ENCODE measurements at regions not wholly inside any gene's neighbourhood (a gene's known extent, or its start where the extent isn't known, plus 50 kb on each side); places are given as distances from the start of the nearest gene placed in this dataset.
"Not testable (repeated sequence)": the region's sequence is repeated elsewhere in the genome, so short reads cannot be mapped to it uniquely, and the experiment has no call there.

DNA sequence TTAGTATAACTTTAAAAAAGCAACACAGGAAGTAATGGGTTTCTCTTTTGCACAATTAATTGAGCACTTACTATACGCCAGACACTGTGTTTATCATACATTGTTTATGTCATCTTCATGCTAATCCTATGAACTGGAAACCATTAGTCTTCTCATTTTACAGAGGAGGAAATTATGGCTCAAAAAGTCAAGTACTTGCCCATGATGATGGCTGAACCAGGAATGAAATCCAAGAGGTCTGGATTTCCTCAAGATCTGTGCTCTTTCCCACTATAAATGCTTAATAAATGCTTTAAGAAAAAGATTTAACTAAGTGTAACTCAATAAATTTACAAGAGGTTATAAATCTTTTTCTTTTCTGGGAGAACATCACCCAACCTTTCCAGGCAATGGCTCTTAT is 303.7 kb upstream of the RRP15 start:
- Mint-ChIP-seq H3K4me3 (no peak overlapping the region), H3K27ac (no peak overlapping the region), H3K36me3 (ENCODE audit: low read depth) (no peaks in the 10 kb centered on the region), H3K9me3 (peaks cover 16% of the 10 kb centered on the region), H3K27me3 (no peaks in the 10 kb centered on the region), H3K4me1 (ENCODE audit: low read depth) (no peaks in the 10 kb centered on the region)
- intact Hi-C loops (cut with micrococcal nuclease): no loop called here

DNA sequence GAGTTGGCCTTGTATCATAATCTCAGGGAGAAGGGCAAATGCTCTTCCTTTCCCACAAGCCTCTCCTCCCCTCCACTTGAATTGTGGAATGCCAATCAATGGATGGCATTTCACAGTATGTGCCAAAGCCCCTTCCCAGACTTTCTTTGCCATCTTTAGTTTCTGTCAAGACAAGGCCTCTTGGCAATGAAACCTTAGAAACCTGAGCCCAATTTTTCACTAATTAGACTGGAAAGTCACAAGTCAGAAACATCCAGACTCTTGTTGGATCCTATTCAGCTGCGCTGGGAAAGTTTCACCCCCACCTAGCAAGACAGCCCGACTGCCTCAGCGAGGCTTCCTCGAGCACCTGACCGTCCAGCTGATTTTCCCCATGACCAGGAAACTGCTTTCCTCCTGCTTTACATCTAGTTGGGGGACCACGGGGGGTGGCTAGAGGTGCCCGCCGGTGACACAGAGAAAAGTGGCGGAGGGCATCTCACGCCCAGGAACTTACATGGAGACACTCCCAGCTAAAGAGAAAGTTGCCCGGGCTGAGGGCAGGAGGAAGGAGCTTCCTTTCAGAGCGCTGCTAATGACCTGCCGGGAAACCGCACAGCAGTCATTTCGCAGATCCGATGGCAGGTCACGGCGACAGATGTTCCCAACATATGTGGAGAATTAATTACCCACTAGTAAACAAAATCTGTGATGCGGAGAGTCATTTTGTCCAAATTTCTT is 302.6 kb upstream of the RRP15 start:
- Mint-ChIP-seq H3K27me3 (no peaks in the 10 kb centered on the region), H3K36me3 (ENCODE audit: low read depth) (no peaks in the 10 kb centered on the region), H3K27ac (no peak overlapping the region), H3K4me3 (no peak overlapping the region), H3K9me3 (peaks cover 9% of the 10 kb centered on the region), H3K4me1 (ENCODE audit: low read depth) (no peaks in the 10 kb centered on the region)
- intact Hi-C loops (cut with micrococcal nuclease): no loop called here

DNA sequence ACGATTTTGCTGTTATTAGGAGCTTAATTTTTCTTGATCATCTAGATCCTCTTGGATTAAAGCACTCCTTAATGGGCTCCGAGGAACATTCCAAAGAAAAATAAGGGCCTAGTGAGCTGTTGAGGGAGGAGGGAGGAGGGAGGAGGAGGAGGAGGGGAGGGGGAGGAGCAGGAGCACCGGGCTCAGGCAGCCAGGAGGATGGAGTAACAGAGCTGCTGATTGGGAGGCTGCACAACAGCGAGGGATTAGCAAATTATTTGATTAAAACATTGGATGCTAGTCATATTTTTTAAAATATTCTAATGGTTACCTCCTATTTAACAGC is 302.1 kb upstream of the RRP15 start:
- H3K4me1 Mint-ChIP-seq (ENCODE audit: low read depth): no peaks in the 10 kb centered on the region
- no peaks in the 10 kb centered on the region for H3K36me3 Mint-ChIP-seq (ENCODE audit: low read depth)
- intact Hi-C loops (cut with micrococcal nuclease): no loop called here
- no peak overlapping the region for H3K4me3 Mint-ChIP-seq
- no peak overlapping the region for H3K27ac Mint-ChIP-seq
- no peaks in the 10 kb centered on the region for H3K27me3 Mint-ChIP-seq
- H3K9me3 Mint-ChIP-seq: peaks cover 9% of the 10 kb centered on the region

DNA sequence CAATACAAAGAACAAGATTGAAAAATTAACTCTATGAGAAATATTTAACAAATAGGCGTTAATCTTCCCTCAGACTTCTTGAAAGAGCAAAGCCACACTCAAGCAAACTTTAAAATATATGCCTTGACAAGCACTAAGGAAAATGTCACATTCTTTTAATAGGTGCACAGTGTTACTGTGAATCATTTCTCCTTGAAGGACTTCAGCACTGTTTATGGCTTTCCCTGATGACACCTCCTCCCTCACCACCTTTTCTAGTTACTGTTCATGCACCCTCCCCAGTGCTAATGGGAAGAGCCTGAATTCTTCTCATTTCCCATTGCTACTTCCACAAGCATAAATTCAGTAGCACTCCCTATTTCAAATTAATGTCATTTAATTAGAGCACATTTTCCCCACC is 299.5 kb upstream of the RRP15 start:
- no peaks in the 10 kb centered on the region for H3K36me3 Mint-ChIP-seq (ENCODE audit: low read depth)
- intact Hi-C loops (cut with micrococcal nuclease): no loop called here
- no peak overlapping the region for H3K27ac Mint-ChIP-seq
- no peaks in the 10 kb centered on the region for H3K27me3 Mint-ChIP-seq
- H3K4me1 Mint-ChIP-seq (ENCODE audit: low read depth): no peaks in the 10 kb centered on the region
- H3K4me3 Mint-ChIP-seq: no peak overlapping the region
- peaks cover 9% of the 10 kb centered on the region for H3K9me3 Mint-ChIP-seq

DNA sequence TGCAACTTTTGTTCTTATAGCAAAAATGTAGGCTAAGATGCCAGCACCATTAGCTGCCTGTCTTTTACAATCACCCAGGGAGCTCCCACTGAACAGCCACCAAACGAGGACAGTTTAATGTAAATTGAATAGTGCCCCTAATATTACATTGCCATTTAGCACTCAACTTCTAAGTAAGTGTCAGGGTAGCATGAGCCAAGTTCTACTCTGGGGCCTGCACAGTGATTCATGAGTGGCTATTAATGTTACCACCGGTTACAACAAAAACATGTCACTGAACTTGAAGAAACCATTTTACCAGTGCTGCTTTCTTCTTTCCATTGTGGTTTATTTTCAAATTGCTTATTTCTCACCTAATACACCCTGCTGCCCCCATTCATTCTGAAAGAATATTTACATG is 295.6 kb upstream of the RRP15 start:
- Mint-ChIP-seq H3K27ac (no peak overlapping the region), H3K9me3 (peaks cover 9% of the 10 kb centered on the region), H3K4me1 (ENCODE audit: low read depth) (no peaks in the 10 kb centered on the region), H3K36me3 (ENCODE audit: low read depth) (no peaks in the 10 kb centered on the region), H3K27me3 (no peaks in the 10 kb centered on the region), H3K4me3 (no peak overlapping the region)
- intact Hi-C loops (cut with micrococcal nuclease): no loop called here

DNA sequence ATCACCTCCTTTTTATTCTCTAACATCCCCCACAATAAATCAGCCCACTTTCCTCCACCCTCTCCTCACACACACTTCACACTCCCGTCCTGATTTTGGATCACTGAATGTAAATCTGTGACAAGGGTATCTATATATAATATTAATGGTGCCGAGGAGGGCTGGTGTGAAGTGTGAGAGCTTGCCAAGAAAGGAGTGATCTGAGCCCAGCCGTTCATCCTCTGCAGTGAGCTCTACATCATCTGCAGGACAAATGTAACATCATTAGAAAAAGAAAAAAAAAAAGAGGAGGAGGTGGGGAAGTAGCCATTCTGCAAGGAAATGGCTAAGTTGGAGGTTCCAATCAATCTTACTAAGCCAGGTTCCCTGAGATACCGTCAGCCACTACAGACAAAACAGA is 291.7 kb upstream of the RRP15 start:
- Mint-ChIP-seq H3K9me3 (peaks cover 9% of the 10 kb centered on the region), H3K4me1 (ENCODE audit: low read depth) (no peaks in the 10 kb centered on the region), H3K27ac (no peak overlapping the region), H3K27me3 (no peaks in the 10 kb centered on the region), H3K36me3 (ENCODE audit: low read depth) (no peaks in the 10 kb centered on the region), H3K4me3 (no peak overlapping the region)
- intact Hi-C loops (cut with micrococcal nuclease): no loop called here

DNA sequence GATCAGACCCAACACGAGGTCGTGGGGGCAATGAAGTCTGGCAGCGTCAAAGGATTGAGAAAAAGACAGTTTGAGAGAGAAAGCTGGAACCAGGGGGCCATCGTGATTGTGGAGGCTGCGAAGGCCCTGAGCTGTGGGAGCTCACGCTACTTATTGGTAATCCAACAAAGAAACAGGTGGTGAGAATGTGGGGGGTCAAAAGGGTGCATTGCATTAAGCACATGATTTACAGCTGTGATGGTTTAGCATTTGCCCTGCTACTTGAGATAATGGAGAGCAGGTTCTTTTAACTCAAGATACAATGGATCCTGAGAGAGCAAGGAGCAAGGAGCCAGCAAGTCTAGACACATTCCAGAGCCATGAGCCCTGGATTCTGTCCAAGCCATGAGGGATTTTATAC is 276.8 kb upstream of the RRP15 start:
- H3K4me3 Mint-ChIP-seq; H3K9me3 Mint-ChIP-seq; intact Hi-C loops (cut with micrococcal nuclease); H3K36me3 Mint-ChIP-seq (ENCODE audit: low read depth); H3K4me1 Mint-ChIP-seq (ENCODE audit: low read depth); H3K27ac Mint-ChIP-seq; H3K27me3 Mint-ChIP-seq: not testable (repeated sequence)

DNA sequence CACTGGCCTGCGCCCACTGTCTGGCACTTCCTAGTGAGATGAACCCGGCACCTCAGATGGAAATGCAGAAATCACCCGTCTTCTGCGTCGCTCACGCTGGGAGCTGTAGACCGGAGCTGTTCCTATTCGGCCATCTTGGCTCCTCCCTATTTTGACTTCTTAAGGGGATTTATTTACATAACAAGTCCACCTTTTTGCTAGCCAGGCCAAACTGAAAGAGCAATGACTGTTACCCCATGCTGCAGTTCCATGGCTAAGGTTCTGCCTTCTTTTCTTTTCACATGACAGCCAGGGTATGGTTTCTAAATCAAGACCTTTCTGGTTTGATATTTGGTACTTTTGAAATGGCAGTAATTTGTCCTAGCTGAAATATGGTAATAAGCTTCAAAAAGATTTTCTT is 270.0 kb upstream of the RRP15 start:
- H3K4me3 Mint-ChIP-seq; intact Hi-C loops (cut with micrococcal nuclease); H3K4me1 Mint-ChIP-seq (ENCODE audit: low read depth); H3K36me3 Mint-ChIP-seq (ENCODE audit: low read depth); H3K27ac Mint-ChIP-seq; H3K9me3 Mint-ChIP-seq; H3K27me3 Mint-ChIP-seq: not testable (repeated sequence)

DNA sequence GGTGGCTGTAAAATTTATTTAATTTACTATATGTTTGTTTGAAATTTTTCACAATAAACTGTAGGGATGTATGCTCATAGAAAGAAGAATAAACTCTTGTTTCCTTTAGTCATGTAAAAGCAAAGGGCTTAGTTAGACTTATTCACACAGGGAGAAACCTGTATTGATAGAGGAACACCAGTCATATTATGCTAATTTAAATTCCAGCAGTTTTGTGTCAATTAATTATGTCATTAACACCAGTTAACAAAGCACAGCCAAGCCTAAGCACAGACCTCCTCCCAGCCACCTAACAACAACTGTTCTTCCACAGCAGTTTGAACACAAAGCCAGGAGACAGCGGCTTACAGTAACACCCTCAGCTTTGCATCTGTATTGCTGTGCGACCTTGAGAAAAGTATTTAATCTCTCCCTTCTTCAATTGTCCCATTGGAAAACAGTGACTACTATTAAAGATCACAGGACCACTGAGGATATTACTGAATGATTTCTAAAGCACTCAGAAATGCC is 260.8 kb upstream of the RRP15 start:
- Mint-ChIP-seq H3K27ac (no peak overlapping the region), H3K4me3 (no peak overlapping the region), H3K36me3 (ENCODE audit: low read depth) (no peaks in the 10 kb centered on the region), H3K9me3 (peaks cover 8% of the 10 kb centered on the region), H3K4me1 (ENCODE audit: low read depth) (no peaks in the 10 kb centered on the region), H3K27me3 (no peaks in the 10 kb centered on the region)
- intact Hi-C loops (cut with micrococcal nuclease): no loop called here

DNA sequence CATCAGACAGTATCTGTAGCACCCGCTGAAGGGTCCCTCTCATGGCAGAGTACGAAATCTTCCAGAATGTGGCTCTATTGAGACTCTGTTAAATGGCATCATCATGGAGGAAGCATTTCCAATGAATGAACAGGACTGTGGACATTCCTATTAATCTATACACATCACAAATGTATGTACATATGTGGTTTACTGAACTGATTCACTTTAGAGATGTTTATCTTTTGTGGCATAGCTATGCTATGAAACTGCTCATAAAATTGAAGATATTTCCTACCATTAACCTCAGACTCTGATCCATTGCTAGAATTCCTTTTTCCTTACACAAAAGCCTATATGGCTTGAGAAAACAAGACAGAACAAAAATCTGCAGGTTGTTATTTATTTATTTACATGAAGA is 259.6 kb upstream of the RRP15 start:
- Mint-ChIP-seq H3K27ac (no peak overlapping the region), H3K4me3 (no peak overlapping the region), H3K27me3 (no peaks in the 10 kb centered on the region), H3K36me3 (ENCODE audit: low read depth) (no peaks in the 10 kb centered on the region), H3K4me1 (ENCODE audit: low read depth) (no peaks in the 10 kb centered on the region), H3K9me3 (peaks cover 8% of the 10 kb centered on the region)
- intact Hi-C loops (cut with micrococcal nuclease): no loop called here

DNA sequence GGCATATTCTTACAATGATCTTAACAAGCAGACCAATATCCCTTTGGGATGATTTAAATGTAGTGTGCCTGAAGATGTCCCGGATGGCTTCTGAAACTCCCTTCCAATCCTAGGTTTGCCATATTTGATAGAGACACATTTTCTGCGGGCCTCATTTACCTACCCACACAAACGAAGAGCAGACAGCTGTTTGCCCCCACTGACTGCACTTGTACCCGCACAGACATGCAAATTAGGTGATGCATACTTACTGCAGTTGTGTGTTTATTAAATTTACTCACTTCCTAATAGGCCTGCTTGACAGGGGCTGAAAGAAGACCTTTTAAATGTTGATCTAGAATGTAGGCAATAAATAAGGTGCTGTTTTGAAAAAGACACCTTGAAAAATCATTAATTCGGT is 257.9 kb upstream of the RRP15 start:
- intact Hi-C loops (cut with micrococcal nuclease): no loop called here
- peaks cover 8% of the 10 kb centered on the region for H3K9me3 Mint-ChIP-seq
- no peak overlapping the region for H3K4me3 Mint-ChIP-seq
- no peaks in the 10 kb centered on the region for H3K36me3 Mint-ChIP-seq (ENCODE audit: low read depth)
- H3K27me3 Mint-ChIP-seq: no peaks in the 10 kb centered on the region
- H3K4me1 Mint-ChIP-seq (ENCODE audit: low read depth): no peaks in the 10 kb centered on the region
- no peak overlapping the region for H3K27ac Mint-ChIP-seq

DNA sequence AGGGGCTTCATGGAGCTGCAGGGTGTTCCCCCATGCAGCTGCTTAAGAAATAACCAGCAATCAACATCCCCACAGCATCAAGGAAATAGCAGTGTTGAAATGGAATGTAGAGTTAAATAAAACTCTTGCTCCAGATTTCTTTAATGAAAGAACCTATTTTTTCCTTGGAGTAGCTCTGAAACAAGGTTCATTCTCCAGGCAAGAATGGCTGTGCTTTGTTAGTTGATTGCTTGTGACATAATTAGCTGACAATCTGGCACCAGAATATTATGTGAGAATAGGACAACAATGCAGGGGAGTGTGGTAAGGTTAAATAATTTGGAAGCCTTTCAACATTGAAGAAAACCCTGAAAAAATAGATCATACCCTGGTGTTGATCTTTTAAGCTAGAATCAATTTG is 254.2 kb upstream of the RRP15 start:
- Mint-ChIP-seq H3K4me1 (ENCODE audit: low read depth) (no peaks in the 10 kb centered on the region), H3K4me3 (no peak overlapping the region), H3K27me3 (no peaks in the 10 kb centered on the region), H3K27ac (no peak overlapping the region), H3K9me3 (no peaks in the 10 kb centered on the region), H3K36me3 (ENCODE audit: low read depth) (no peaks in the 10 kb centered on the region)
- intact Hi-C loops (cut with micrococcal nuclease): no loop called here

DNA sequence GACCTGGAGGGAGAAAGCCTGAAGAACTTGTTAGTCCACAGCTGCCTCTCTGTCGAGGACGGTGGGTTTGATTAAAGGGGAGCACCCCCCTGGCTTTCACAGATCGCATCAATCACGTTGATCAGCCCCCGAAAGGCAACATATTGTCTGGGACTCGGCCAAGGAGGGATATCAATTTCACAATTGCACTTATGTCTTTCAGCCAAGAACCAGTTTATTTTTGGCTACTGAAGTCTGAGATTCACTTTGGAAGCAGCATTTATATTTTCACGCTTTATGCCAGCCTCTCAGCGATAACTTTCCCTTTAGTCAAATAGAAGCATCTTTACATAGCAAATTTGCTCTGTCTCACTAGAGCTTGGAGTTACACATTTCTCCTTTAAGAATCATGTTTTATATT is 253.2 kb upstream of the RRP15 start:
- Mint-ChIP-seq H3K27me3 (no peaks in the 10 kb centered on the region), H3K36me3 (ENCODE audit: low read depth) (no peaks in the 10 kb centered on the region), H3K4me3 (no peak overlapping the region), H3K9me3 (no peaks in the 10 kb centered on the region), H3K4me1 (ENCODE audit: low read depth) (no peaks in the 10 kb centered on the region), H3K27ac (no peak overlapping the region)
- intact Hi-C loops (cut with micrococcal nuclease): no loop called here

DNA sequence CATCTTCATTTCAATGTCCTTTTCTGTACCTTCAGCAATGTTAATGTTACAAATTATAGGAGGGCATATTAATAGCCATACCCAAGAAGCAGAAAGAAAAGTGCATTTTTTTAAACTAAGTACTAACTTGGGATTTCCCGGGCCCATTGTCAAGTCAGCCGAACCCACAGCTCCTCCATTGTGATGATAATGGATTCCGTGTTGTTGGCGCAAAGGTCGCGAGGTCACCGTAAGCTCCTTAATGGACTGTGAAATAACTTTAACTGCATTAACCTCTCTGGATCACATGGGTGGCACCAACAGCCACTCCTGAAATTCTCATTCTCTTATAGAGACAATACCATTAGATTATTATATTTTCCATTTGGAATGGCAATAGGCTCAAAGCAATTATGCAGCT is 250.6 kb upstream of the RRP15 start:
- intact Hi-C loops (cut with micrococcal nuclease): no loop called here
- no peaks in the 10 kb centered on the region for H3K4me1 Mint-ChIP-seq (ENCODE audit: low read depth)
- no peak overlapping the region for H3K4me3 Mint-ChIP-seq
- no peaks in the 10 kb centered on the region for H3K36me3 Mint-ChIP-seq (ENCODE audit: low read depth)
- H3K9me3 Mint-ChIP-seq: no peaks in the 10 kb centered on the region
- H3K27me3 Mint-ChIP-seq: no peaks in the 10 kb centered on the region
- H3K27ac Mint-ChIP-seq: no peak overlapping the region

DNA sequence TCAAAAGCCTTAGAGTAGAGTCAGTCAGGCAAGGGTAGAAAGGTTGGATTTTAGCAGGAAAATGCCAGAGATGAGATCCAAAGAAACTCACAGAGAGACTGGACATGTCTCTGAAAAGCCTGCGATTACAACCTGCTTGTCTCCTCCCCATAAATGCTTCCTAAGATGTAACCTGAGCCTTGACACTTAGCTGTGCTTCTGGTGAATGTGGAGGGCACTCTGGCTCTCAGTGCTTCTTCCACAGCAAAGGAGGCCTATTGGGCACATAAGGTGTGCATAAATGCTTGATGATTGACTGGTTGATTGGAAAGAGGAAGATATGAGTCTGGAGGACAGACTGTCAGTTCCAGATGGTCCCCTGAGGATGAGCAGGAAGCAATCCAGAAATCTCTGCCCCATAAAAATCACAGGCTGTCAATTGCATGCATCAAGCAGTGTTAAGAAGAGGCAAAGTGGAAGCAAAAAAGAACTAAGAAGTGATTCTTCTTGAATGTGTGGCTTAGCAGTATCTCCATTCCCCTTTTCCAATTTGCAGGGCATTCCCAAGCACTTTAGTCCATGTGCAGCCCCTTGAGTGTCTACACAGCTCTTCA is 236.2 kb upstream of the RRP15 start:
- intact Hi-C loops (cut with micrococcal nuclease): no loop called here
- H3K36me3 Mint-ChIP-seq (ENCODE audit: low read depth): no peaks in the 10 kb centered on the region
- H3K4me1 Mint-ChIP-seq (ENCODE audit: low read depth): no peaks in the 10 kb centered on the region
- no peak overlapping the region for H3K27ac Mint-ChIP-seq
- no peak overlapping the region for H3K4me3 Mint-ChIP-seq
- peaks cover 6% of the 10 kb centered on the region for H3K9me3 Mint-ChIP-seq
- no peaks in the 10 kb centered on the region for H3K27me3 Mint-ChIP-seq

Measured in dendritic cell treated with granulocyte-macrophage colony-stimulating factor and Interleukin-4, amounts not matched to agents 40 ng/mL and 50 ng/mL, for 4 days (primary cell).